PC-3 (cell line): ENCODE measurements at regions not wholly inside any gene's neighbourhood (a gene's known extent, or its start where the extent isn't known, plus 50 kb on each side); places are given as distances from the start of the nearest gene placed in this dataset.

ENCODE experiments used
- CTCF ChIP-seq: fragments of 300-600 bp; sonication (generic); conservative IDR thresholded peaks from 2 replicates; pipeline ENCODE4 v1.5.1; 2017; ENCODE audit warnings: antibody characterized with exemption, low read depth, mild to moderate bottlenecking, low read length
- EZH2 ChIP-seq: fragments of 300-600 bp; sonication (generic); IDR thresholded peaks from one replicate; pipeline ENCODE4 v1.6.1; 2017; ENCODE audit warnings: antibody characterized with exemption, mild to moderate bottlenecking, low read length; ENCODE audit not compliant: unreplicated experiment
- EZH2phosphoT487 ChIP-seq: fragments of 300-600 bp; sonication (generic); IDR thresholded peaks from 2 replicates; pipeline ENCODE4 v1.6.1; 2018; ENCODE audit warnings: mild to moderate bottlenecking, antibody characterized with exemption, low read length, borderline replicate concordance

GRCh38 chr2:62297624-62298010 lies 101.7 kb downstream of the B3GNT2 start:
- TF ChIP-seq CTCF (peak; percentile 36), EZH2 (no peak), EZH2phosphoT487 (no peak)
